Endothelial cell of umbilical vein (primary cell): ENCODE measurements at regions not wholly inside any gene's neighbourhood (a gene's known extent, or its start where the extent isn't known, plus 50 kb on each side); places are given as distances from the start of the nearest gene placed in this dataset.

Experiments
- BruUV-seq: library from RNA; stranded (reverse); fragments of 400-500 nt; replicated peaks from 2 replicates; lab custom pipeline; 2021; lab: Mats Ljungman, UMichigan
- CTCF ChIA-PET: fragments of 300-600, 350-600 bp; sonication (Branson Sonifier 250); formaldehyde crosslinking; loops from one replicate; lab custom pipeline; 2021; ENCODE audit warnings: antibody characterized with exemption, inconsistent platforms; lab: Charles Lee
- POLR2A ChIA-PET: fragments of 300-600, 350-600 bp; sonication (Branson Sonifier 250); formaldehyde crosslinking; loops from one replicate; lab custom pipeline; 2021; ENCODE audit warnings: antibody characterized with exemption, inconsistent platforms; lab: Charles Lee
- DNase-seq: peaks from one replicate; pipeline ENCODE4 v3.0.0-alpha.2; 2011; ENCODE audit warnings: low read depth, low spot score
- FAIRE-seq: peaks from 2 replicates; lab custom pipeline; 2011; peaks lifted over from hg19 to GRCh38; lab: Jason Lieb, UNC
- H2AFZ ChIP-seq: 2 replicates; pipeline ENCODE4 v1.6.0; 2012; ENCODE audit warnings: low read depth, low read length, control low read depth, inconsistent platforms
- H3K27ac ChIP-seq: 2 replicates; pipeline ENCODE4 v1.5.1; 2011; ENCODE audit warnings: low read depth, mild to moderate bottlenecking, control low read depth, low read length, moderate library complexity; ENCODE audit not compliant: insufficient read depth
- H3K27me3 ChIP-seq, 2 experiments: 2 replicates each; pipeline versions ENCODE4 v1.6.0 to v1.6.1; 2011; ENCODE audit warnings: low read length in 2 of 2, mixed read lengths in 1 of 2; ENCODE audit not compliant: control insufficient read depth in 2 of 2, insufficient read depth in 2 of 2
- H3K36me3 ChIP-seq, 2 experiments: 2 replicates in 1 of 2; 3 replicates in 1 of 2; pipeline ENCODE4 v1.5.1; 2011; ENCODE audit warnings: low read length in 2 of 2, mild to moderate bottlenecking in 1 of 2, moderate library complexity in 1 of 2; ENCODE audit not compliant: control insufficient read depth in 2 of 2, insufficient read depth in 2 of 2; ENCODE audit errors: extremely low read depth in 1 of 2
- H3K4me1 ChIP-seq: 3 replicates; pipeline ENCODE4 v1.5.1; 2011; ENCODE audit warnings: mild to moderate bottlenecking, low read length; ENCODE audit not compliant: control insufficient read depth, insufficient read depth; ENCODE audit errors: extremely low read depth
- H3K4me2 ChIP-seq: 2 replicates; pipeline ENCODE4 v1.6.1; 2011; ENCODE audit warnings: low read length, control low read depth, mixed read lengths; ENCODE audit not compliant: insufficient read depth
- H3K4me3 ChIP-seq, 3 experiments: fragments of 200-600 bp in 1 of 3; sonication (generic), shearing (Covaris generic) in 1 of 3; replicated peaks in 1 of 3; 2 replicates each; pipeline ENCODE4 v1.5.1; 2011 to 2016; ENCODE audit warnings: control low read depth in 3 of 3, low read length in 3 of 3, mild to moderate bottlenecking in 2 of 3, inconsistent platforms in 1 of 3, low read depth in 1 of 3, moderate library complexity in 1 of 3; ENCODE audit not compliant: insufficient read depth in 1 of 3
- H3K79me2 ChIP-seq: 2 replicates; pipeline ENCODE4 v1.6.0; 2012; ENCODE audit warnings: low read length, inconsistent platforms; ENCODE audit not compliant: control insufficient read depth, insufficient read depth
- H3K9ac ChIP-seq: replicated peaks from 2 replicates; pipeline ENCODE3; 2011; ENCODE audit warnings: low read length, control low read depth; ENCODE audit not compliant: insufficient read depth; ENCODE audit errors: extremely low read depth
- H3K9me1 ChIP-seq: replicated peaks from 3 replicates; pipeline ENCODE4 v1.6.0; 2011; ENCODE audit warnings: mild to moderate bottlenecking, low read length; ENCODE audit not compliant: control insufficient read depth, insufficient read depth; ENCODE audit errors: extremely low read depth
- H3K9me3 ChIP-seq: replicated peaks from 2 replicates; pipeline ENCODE4 v1.5.1; 2012; ENCODE audit warnings: low read length, inconsistent platforms; ENCODE audit not compliant: control insufficient read depth, insufficient read depth
- H4K20me1 ChIP-seq: replicated peaks from 2 replicates; pipeline ENCODE3; 2011; ENCODE audit warnings: mild to moderate bottlenecking, low read length; ENCODE audit not compliant: control insufficient read depth, insufficient read depth; ENCODE audit errors: extremely low read depth
- EZH2 ChIP-seq: IDR thresholded peaks from 2 replicates; pipeline ENCODE4 v1.6.1; 2012; ENCODE audit warnings: borderline replicate concordance, low read depth, mild to moderate bottlenecking, moderate library complexity, low read length, inconsistent platforms; ENCODE audit not compliant: severe bottlenecking
- FOS ChIP-seq: IDR thresholded peaks from 2 replicates; pipeline ENCODE4 v1.6.1; 2011; ENCODE audit warnings: mild to moderate bottlenecking, low read length, moderate library complexity, borderline replicate concordance; ENCODE audit not compliant: insufficient read depth
- GATA2 ChIP-seq: IDR thresholded peaks from 2 replicates; pipeline ENCODE4 v1.7.0; 2011; ENCODE audit warnings: low read depth, mild to moderate bottlenecking, moderate library complexity, mixed read lengths, low read length; ENCODE audit not compliant: insufficient read length, insufficient read depth
- JUN ChIP-seq: IDR thresholded peaks from 2 replicates; pipeline ENCODE4 v1.6.1; 2011; ENCODE audit warnings: borderline replicate concordance, low read depth; ENCODE audit not compliant: insufficient read length, insufficient read depth
- MAX ChIP-seq: IDR thresholded peaks from 2 replicates; pipeline ENCODE4 v1.6.1; 2011; ENCODE audit not compliant: insufficient read depth, insufficient read length
- MYC ChIP-seq: IDR thresholded peaks from one replicate; pipeline ENCODE4 v1.6.1; 2011; ENCODE audit warnings: mild to moderate bottlenecking, low read depth, low read length
- POLR2A ChIP-seq: IDR thresholded peaks from 2 replicates; pipeline ENCODE4 v1.6.1; 2012; ENCODE audit warnings: low read depth, mild to moderate bottlenecking, control low read depth, low read length
- POLR2AphosphoS5 ChIP-seq: IDR thresholded peaks from 2 replicates; pipeline ENCODE4 v1.6.1; 2012; ENCODE audit warnings: low read depth, mild to moderate bottlenecking, control low read depth, low read length, moderate library complexity; ENCODE audit not compliant: insufficient read depth
- dilution Hi-C: fragments of 300-500 bp; cut with MboI; formaldehyde crosslinking; loops from one replicate; pipeline ENCODE4 v1.15.0; 2019; ENCODE audit warnings: low sequenced_read_pairs; ENCODE audit not compliant: extremely low pct_ligation_motif_present
- intact Hi-C: fragments of 100-400 bp; cut with micrococcal nuclease; formaldehyde crosslinking; loops from one replicate; pipeline ENCODE4 v1.10.0; 2022
- TF ChIP-seq, protein P1 (sequence below), 2 donors: IDR thresholded peaks; 1 replicate in 1 of 2; 2 replicates in 1 of 2; pipeline ENCODE4 v1.5.1; 2011; ENCODE audit warnings: low read length in 2 of 2, mild to moderate bottlenecking in 2 of 2, moderate library complexity in 2 of 2, control low read depth in 1 of 2, inconsistent platforms in 1 of 2, low read depth in 1 of 2; ENCODE audit not compliant: insufficient read depth in 1 of 2; ENCODE audit errors: extremely low read depth in 1 of 2

DNA sequence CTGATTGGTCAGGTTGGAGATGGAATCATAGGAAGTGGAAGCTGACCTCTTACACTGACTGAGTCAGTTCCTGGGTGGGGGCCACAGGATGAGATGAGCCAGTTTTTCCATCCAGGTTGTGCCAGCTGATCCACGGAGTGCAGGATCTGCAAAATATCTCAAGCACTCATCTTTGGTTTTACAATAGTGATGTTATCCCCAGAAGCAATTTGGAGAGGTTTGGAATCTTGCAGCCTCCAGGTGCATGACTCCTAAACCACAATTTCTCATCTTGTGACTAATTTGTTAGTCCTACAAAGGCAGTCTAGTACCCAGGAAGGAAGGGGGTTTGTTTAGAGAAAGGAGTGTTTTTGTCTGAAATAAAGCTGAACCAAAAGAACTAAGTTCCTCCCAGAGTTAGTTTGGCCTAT is 212.8 kb downstream of the SLITRK6 start:
- TF ChIP-seq, protein P1, sequence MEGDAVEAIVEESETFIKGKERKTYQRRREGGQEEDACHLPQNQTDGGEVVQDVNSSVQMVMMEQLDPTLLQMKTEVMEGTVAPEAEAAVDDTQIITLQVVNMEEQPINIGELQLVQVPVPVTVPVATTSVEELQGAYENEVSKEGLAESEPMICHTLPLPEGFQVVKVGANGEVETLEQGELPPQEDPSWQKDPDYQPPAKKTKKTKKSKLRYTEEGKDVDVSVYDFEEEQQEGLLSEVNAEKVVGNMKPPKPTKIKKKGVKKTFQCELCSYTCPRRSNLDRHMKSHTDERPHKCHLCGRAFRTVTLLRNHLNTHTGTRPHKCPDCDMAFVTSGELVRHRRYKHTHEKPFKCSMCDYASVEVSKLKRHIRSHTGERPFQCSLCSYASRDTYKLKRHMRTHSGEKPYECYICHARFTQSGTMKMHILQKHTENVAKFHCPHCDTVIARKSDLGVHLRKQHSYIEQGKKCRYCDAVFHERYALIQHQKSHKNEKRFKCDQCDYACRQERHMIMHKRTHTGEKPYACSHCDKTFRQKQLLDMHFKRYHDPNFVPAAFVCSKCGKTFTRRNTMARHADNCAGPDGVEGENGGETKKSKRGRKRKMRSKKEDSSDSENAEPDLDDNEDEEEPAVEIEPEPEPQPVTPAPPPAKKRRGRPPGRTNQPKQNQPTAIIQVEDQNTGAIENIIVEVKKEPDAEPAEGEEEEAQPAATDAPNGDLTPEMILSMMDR (IDR thresholded peaks at IDR 0.05; ENCODE audit: extremely low read depth in 1 of 2, insufficient read depth in 1 of 2, low read depth in 1 of 2, low read length in 2 of 2): no peak
- FAIRE-seq: no peak
- H3K4me2 ChIP-seq: no peak overlapping the region
- H3K4me1 ChIP-seq: no peaks in the 10 kb centered on the region
- POLR2A ChIA-PET: no interaction called here
- BruUV-seq: no TSS peak
- no peak overlapping the region for H2AFZ ChIP-seq
- no peak overlapping the region for H3K4me3 ChIP-seq
- H3K36me3 ChIP-seq: no peaks in the 10 kb centered on the region
- H3K9me3 ChIP-seq: peaks cover 3% of the 10 kb centered on the region
- intact Hi-C loops: no loop called here
- no peak for DNase-seq
- no peak overlapping the region for H3K9ac ChIP-seq
- H3K27me3 ChIP-seq: no peaks in the 10 kb centered on the region
- no peaks in the 10 kb centered on the region for H3K79me2 ChIP-seq
- dilution Hi-C loops: no loop called here
- H3K27ac ChIP-seq: no peak overlapping the region
- no peaks in the 10 kb centered on the region for H3K9me1 ChIP-seq
- CTCF ChIA-PET: no interaction called here
- no peaks in the 10 kb centered on the region for H4K20me1 ChIP-seq

- Histone ChIP-seq H3K4me1 (no peaks in the 10 kb centered on the region), H3K79me2 (no peaks in the 10 kb centered on the region), H3K9me1 (no peaks in the 10 kb centered on the region), H3K36me3 (no peaks in the 10 kb centered on the region), H4K20me1 (no peaks in the 10 kb centered on the region), H3K9ac (no peak overlapping the region), H3K9me3 (peaks cover 5% of the 10 kb centered on the region), H3K27me3 (no peaks in the 10 kb centered on the region), H3K27ac (no peak overlapping the region), H3K4me2 (no peak overlapping the region), H2AFZ (no peak overlapping the region), H3K4me3 (no peak overlapping the region)
- CTCF ChIA-PET: no interaction called here
- DNase-seq (no peak), FAIRE-seq (no peak)
- POLR2A ChIA-PET: no interaction called here
- no TSS peak for BruUV-seq
- TF ChIP-seq JUN: no peak
- no peak for TF ChIP-seq POLR2A
- no peak for TF ChIP-seq POLR2AphosphoS5
- TF ChIP-seq, protein P1 (IDR thresholded peaks at IDR 0.05; ENCODE audit: extremely low read depth in 1 of 2, insufficient read depth in 1 of 2, low read depth in 1 of 2, low read length in 2 of 2): no peak
- TF ChIP-seq GATA2: no peak
- TF ChIP-seq EZH2: no peak
- TF ChIP-seq MAX: no peak
- no peak for TF ChIP-seq FOS
- TF ChIP-seq MYC: no peak
- dilution Hi-C loops (no loop called here), intact Hi-C loops (no loop called here)
Observed at GRCh38 chr13:85582890-85583289, 216.3 kb downstream of the SLITRK6 start.
